ENCODE measurements at regions not wholly inside any gene's neighbourhood (a gene's known extent, or its start where the extent isn't known, plus 50 kb on each side); places are given as distances from the start of the nearest gene placed in this dataset.

- no peak for DNase-seq (ENCODE audit: low read depth)
Measured at GRCh38 chr11:91866642-91867041, 358.0 kb upstream of the FAT3 start.

- DNase-seq (ENCODE audit: low read depth): no peak
Measured at GRCh38 chr11:91860661-91861060, 364.0 kb upstream of the FAT3 start.

- no peak for DNase-seq (ENCODE audit: low read depth)
Measured at GRCh38 chr11:91859666-91860065, 365.0 kb upstream of the FAT3 start.

DNA sequence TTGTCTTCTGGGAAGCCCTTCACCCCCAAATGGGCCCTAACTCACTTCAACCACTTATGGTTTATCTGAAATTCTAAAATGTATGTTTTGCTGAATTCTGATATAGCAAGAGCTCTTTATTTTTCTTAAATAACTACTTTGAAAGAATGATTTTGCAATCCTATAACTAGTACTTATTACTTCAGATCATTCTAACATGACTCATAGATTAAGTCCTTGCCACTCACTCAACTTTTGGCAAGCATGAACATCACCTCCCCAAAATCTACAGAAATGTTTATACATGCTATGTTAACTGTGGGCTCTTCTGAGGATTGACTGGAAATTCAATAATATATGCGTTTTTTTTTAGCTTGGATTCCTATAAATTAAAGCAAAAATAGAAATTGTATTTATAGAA lies 367.4 kb upstream of the FAT3 start:
- no peak for DNase-seq (ENCODE audit: low read depth)

- DNase-seq (ENCODE audit: low read depth): no peak
Measured at GRCh38 chr11:91854780-91855179, 369.8 kb upstream of the FAT3 start.

- no peak for DNase-seq (ENCODE audit: low read depth)
Measured at GRCh38 chr11:91854171-91854570, 370.4 kb upstream of the FAT3 start.

- no peak for DNase-seq (ENCODE audit: low read depth)
Measured at GRCh38 chr11:91851908-91852307, 372.7 kb upstream of the FAT3 start.

DNA sequence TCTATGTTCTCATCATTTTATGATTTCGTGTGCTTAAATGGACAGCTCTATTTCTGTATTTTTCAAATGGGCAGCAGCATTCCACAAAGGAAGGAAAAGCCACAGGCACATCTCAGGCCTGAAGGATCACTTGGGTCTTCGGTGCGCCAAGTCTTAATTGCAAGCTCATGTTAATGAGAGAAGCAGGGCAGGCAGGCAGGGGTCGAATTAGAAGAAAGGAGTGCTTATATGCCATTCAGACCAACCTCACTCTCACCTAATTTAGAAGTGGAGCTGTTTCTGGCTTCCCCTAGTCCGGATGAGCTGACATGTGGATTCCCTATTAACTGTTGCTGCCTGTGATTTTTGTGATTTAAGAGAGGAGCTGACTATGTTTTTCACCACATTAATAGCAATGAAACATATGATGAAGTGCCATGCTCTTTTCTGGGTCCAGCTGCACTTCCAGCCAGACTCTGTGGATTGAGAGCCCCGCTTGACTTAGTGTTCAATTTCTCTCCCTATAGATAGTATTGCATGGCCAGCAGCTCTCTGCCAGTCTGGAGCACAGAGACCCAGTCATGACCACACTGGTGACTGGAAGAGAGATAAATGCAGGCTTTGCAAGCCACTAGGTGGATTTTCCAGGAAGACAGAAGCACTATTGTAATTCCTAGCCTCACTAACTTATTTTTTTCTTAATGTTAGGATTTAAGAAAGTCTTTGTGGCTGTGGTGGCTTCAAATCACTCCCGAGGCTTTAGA lies 373.9 kb upstream of the FAT3 start:
- no peak for DNase-seq (ENCODE audit: low read depth)

DNA sequence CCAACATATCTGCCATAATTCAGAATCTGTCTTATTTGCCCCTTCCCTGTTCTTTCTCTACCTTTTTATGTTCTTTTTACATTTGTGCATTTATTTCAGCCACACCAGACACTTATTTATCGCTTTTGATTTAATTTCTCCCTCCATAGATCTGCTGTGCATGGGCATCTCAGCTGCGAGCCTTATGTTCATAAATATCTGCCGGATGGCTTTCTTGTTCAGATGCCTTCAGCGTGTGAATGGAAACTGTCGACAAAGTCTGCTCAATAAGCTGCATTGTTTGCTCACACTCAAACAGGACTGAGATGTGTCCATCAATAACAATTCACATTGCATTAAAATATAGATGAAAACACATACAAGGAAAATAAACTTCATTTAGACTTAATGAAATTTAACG lies 374.6 kb upstream of the FAT3 start:
- DNase-seq (ENCODE audit: low read depth): no peak

- no peak for DNase-seq (ENCODE audit: low read depth)
Measured at GRCh38 chr11:91846649-91847048, 378.0 kb upstream of the FAT3 start.

- no peak for DNase-seq (ENCODE audit: low read depth)
Measured at GRCh38 chr11:91846002-91846401, 378.6 kb upstream of the FAT3 start.

GRCh38 chr11:91840640-91841240 lies 383.9 kb upstream of the FAT3 start:
- no peak for DNase-seq (ENCODE audit: low read depth)

DNA sequence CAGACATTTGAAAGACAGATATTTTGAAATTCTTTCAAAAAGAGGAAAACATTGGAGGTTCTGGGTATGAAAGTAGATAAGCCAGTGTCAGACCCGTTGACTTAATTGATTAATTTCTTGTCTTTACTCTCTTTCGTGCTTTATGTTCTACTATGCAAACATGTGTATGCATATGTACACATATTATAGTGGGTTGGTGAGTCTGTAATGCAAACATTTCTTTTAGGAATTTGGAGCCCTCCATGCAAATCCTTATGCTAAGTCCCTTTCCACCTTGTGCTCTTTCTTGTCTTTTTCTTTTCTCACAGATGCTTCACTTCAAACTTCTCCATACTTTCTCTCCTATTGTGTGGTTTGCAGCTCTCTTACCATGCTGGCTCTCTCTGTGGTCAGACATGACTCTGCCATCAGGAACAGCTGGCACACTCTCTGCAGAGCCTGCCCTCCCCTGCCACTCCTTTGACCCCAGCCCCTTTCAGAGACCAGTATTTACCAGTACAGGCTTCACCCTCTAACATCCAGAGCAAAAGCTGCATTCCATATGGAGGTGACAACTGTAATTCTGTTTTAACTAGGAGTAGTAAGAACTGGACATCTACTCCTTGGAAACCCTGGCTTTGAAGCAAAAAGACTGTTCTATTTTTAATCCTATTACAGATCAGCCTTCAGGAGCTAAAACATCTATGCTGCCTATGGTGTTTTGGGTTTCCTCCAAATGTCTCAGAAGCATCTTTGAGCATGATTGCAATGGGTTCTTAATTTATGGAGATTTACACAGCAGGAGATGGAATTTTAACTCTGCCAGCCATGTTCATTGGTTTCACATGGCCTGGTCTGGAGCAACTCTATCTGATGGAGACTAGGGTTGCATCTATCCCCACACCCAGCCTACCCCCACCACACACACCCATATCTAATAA lies 386.9 kb upstream of the FAT3 start:
- DNase-seq (ENCODE audit: low read depth): no peak

- no peak for DNase-seq (ENCODE audit: low read depth)
Measured at GRCh38 chr11:91835051-91835560, 389.5 kb upstream of the FAT3 start.

DNA sequence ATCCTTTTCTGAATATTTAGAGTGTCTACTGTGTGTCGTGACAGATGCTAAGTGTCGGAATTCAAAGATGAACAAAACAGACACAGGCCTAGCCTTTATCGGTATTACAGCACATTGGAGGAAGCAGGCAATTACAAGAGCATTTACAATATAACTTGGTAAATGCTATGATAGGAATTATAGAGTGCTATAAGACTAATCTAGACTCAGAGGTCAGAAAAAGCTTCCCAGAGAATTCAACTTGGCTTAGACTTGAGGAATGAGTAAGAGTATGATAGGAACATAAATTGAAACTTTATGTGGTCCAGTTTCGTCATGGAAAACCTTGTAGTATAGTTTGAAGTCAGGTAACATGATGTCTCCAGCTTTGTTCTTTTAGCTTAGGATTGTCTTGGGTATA lies 395.7 kb upstream of the FAT3 start:
- DNase-seq (ENCODE audit: low read depth): no peak

- no peak for DNase-seq (ENCODE audit: low read depth)
Measured at GRCh38 chr11:91825777-91826176, 398.8 kb upstream of the FAT3 start.

DNA sequence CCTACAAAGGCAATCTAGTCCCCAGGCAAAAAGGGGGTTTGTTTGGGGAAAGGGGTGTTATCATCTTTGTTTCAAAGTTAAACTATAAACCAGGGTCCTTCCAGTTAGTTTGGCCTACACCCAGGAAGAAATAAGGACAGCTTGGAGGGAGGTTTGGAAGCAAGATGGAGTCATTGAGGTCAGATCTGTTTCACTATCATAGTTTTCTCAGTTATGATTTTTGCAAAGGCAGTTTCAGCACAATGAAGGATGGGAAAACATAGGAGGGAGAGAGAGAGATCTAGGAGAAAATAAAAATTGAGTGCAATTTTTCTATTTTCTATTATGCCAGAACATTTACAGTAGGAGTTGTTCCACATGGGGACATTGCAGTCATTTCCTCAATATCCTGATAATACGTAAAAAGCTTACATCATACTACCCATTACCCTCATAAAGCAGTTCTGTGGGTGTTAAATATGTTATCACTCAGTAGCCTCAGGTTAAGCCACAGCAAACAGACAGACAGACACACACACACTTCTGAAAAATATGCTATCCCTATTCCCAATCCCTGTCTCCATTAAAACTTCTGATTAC lies 401.3 kb upstream of the FAT3 start:
- DNase-seq (ENCODE audit: low read depth): no peak

- no peak for DNase-seq (ENCODE audit: low read depth)
Measured at GRCh38 chr11:91822805-91823204, 401.8 kb upstream of the FAT3 start.

- DNase-seq (ENCODE audit: low read depth): no peak
Measured at GRCh38 chr11:91820709-91821108, 403.9 kb upstream of the FAT3 start.

GRCh38 chr11:91819777-91820176 lies 404.8 kb upstream of the FAT3 start:
- DNase-seq (ENCODE audit: low read depth): no peak

DNA sequence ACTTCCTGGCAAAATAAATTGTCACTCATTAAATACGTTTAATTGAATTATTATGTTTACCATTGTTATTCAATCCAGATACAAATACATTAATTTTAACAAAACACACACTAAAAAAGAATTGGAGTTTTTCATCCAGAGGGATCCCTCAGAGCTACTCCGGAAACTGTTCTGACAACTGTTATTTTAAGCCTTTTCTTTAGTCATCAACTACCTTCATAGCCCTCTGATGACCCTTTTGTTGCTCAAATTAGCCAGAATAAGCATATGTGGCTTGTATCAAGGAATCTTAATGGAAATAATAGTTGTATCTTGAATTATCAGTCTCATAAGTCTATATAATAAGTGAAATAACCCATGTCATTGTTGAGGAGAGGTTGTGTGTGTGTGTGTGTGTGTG lies 405.4 kb upstream of the FAT3 start:
- DNase-seq (ENCODE audit: low read depth): no peak

- DNase-seq (ENCODE audit: low read depth): no peak
Measured at GRCh38 chr11:91817996-91818395, 406.6 kb upstream of the FAT3 start.
